Muscle of leg (tissue), 3 donors: ENCODE measurements at regions not wholly inside any gene's neighbourhood (a gene's known extent, or its start where the extent isn't known, plus 50 kb on each side); places are given as distances from the start of the nearest gene placed in this dataset.
A peak's percentile ranks its signal among the peaks of the same experiment; 100 is the strongest.
"Not testable (repeated sequence)": the region's sequence is repeated elsewhere in the genome, so short reads cannot be mapped to it uniquely, and the experiment has no call there.

Source experiments
- DNase-seq: peaks from one replicate; pipeline ENCODE4 v3.0.0; 2013
- H3K27ac ChIP-seq: one replicate; pipeline ENCODE4 v1.5.1; 2013; ENCODE audit warnings: mild to moderate bottlenecking, low read length, control low read depth
- H3K27me3 ChIP-seq: one replicate; pipeline ENCODE4 v1.6.1; 2013; ENCODE audit warnings: low read length; ENCODE audit not compliant: control insufficient read depth, insufficient read depth
- H3K36me3 ChIP-seq: one replicate; pipeline ENCODE4 v1.6.1; 2013; ENCODE audit warnings: low read length; ENCODE audit not compliant: control insufficient read depth, insufficient read depth
- H3K4me1 ChIP-seq: one replicate; pipeline ENCODE4 v1.6.1; 2013; ENCODE audit warnings: low read length; ENCODE audit not compliant: control insufficient read depth, insufficient read depth
- H3K4me3 ChIP-seq: one replicate; pipeline ENCODE4 v1.5.1; 2013; ENCODE audit warnings: low read length, control low read depth
- H3K9me3 ChIP-seq: replicated peaks from 2 replicates; pipeline ENCODE4 v1.6.1; 2013; ENCODE audit warnings: low read depth, low read length; ENCODE audit not compliant: control insufficient read depth
- WGBS: methylation state at CpG from one replicate; pipeline ENCODE4 v1.1.5; 2013; ENCODE audit warnings: missing lambda C conversion rate; ENCODE audit not compliant: insufficient coverage; 5-methylcytosine and 5-hydroxymethylcytosine counted together

DNA sequence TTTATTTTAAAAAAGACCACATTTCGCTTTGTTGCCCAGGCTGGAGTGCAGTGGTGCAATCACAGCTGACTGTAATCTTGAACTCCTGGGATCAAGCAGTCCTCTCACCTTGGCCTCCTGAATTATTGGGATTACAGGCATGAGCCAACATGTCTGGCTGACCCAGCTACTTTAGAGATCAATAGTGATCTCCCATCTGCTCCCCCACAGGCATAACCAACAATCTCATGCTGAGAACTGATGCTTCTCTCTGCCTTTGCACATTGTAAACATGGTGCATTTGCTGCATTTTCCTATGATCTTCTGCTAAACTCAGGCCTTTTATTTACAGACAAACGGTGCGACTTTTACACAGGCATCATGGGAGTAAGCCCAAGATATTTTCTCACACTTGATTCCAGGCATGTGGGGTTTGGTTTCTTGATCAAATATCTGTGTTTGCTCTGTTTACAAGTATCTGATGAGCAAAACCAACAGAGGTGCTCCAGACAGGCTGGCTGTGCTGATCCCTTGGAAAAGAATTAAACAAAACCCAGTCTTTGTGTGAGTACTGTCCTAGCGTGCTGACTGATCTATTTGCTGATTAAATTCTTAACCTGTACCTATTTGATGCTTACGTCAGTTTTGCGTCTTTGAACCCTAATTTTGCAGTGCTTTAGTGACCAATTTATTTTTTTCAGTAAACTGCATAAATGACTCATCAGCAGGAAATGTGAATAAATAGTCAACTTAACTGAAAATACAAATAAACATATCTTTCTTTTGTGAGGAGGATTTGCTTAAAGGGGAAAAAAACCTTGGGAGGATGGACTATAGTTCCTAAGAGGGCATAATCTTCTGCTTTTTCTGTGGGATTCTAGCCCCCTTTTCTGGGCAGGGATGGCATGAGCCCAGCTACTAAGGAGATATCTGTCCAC is 191.7 kb upstream of the NR3C1 start:
- peaks cover 8% of the 10 kb centered on the region for H3K4me1 ChIP-seq
- no peak overlapping the region for H3K27ac ChIP-seq
- 86% methylated on average over 1 of the region's 6 CpGs for WGBS
- no peaks in the 10 kb centered on the region for H3K9me3 ChIP-seq
- H3K36me3 ChIP-seq: no peaks in the 10 kb centered on the region
- no peaks in the 10 kb centered on the region for H3K27me3 ChIP-seq
- no peak overlapping the region for H3K4me3 ChIP-seq
- no peak for DNase-seq

DNA sequence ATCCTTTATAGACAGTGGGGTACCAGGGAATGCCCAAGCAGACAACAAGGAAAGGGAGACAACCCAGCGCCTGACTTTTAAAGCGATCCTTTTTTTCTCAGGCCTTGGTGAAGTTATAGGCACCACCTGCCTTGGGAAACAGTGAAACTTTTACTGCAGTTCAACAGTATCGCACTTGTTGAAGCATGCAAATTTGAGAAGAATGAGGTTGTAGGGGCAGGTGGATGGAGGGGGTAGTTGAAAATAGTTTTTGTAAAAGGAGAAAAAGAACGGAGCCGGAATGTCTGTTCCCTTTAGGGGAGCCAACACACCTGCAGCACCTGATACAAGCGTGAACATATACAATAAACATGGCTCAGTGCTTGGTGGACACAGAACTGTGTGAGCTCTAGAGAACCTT is 190.2 kb upstream of the NR3C1 start:
- Histone ChIP-seq H3K27ac (no peak overlapping the region), H3K4me1 (peaks cover 8% of the 10 kb centered on the region), H3K4me3 (no peak overlapping the region), H3K36me3 (no peaks in the 10 kb centered on the region), H3K9me3 (no peaks in the 10 kb centered on the region), H3K27me3 (no peaks in the 10 kb centered on the region)
- 86% methylated on average over 3 of the region's 6 CpGs for WGBS
- no peak for DNase-seq

DNA sequence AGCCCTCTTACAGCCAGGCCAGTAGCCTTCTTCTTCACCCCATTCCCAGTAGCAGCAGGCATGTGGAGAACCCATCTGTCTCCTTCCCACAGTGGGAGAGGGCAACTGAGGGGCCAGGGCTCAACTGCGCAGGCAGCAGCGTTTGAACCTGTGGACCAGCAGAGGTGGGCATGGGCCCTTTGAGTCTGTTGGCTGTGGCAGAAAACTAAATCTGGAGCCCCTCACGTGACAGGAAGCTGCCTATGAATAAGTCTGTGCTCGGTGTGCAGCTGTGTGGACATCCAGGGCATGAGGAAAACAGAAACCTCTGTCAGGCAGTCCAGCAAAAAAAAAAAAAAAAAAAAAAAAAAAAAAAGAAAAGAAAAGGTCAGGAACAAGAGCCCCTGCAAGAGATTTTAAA is 189.2 kb upstream of the NR3C1 start:
- DNase-seq: peak; percentile 66
- Histone ChIP-seq H3K4me1 (peaks cover 8% of the 10 kb centered on the region), H3K9me3 (no peaks in the 10 kb centered on the region), H3K27me3 (no peaks in the 10 kb centered on the region), H3K36me3 (no peaks in the 10 kb centered on the region), H3K27ac (no peak overlapping the region), H3K4me3 (no peak overlapping the region)
- 44% methylated on average over 2 of the region's 4 CpGs for WGBS

DNA sequence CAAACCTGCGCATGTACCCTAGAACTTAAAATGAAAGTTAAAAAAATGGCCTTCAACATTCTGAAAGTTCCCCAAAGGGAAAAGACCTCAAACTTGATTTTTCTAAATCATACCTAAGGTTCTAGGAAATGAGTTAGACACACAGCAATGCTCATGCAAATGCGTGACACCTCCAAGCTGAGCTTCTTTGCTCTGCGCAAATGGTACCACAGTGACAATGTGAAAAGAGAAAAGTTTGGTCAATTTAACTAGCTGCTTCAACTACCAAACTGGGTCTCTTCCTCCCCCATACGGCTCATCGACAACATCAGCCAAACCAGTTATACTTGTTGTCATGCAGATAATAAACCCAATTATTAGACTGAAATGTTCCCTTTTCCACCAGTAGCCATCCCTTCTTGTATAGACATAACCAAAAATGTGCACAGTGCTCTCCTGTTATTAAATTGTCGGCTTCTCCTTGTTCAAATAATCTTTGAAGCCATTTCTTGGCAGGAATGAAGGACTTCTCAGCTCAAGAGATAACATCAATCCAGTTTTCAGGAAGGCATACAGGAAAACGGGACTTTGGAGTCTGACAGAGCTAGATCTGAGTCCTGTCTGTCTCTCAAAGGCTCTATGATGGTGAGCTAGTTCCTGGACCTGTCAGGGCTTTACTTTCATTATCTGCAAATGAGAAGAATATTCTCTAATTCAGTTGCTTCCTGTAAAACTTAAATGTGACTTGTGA is 185.6 kb upstream of the NR3C1 start:
- Histone ChIP-seq H3K4me1 (peaks cover 7% of the 10 kb centered on the region), H3K4me3 (no peak overlapping the region), H3K27me3 (no peaks in the 10 kb centered on the region), H3K36me3 (no peaks in the 10 kb centered on the region), H3K27ac (no peak overlapping the region), H3K9me3 (no peaks in the 10 kb centered on the region)
- 89% methylated on average over 5 of the region's 7 CpGs for whole genome bisulfite sequencing
- no peak for DNase-seq

DNA sequence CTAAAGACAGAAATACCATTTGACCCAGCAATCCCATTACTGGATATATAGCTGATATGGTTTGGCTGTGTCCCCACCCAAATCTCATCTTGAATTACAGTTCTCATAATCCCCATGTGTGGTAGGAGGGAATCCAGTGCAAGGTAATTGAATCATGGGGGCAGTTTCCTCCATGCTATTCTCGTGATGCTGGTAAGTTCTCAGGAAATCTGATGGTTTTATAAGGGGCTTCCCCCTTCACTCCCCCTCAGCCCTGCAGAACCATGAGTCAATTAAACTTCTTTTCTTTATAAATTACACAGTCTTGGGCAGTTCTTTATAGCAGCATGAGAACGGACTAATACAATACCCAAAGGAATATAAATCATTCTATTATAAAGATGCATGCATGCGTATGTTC is 184.6 kb upstream of the NR3C1 start:
- not testable (repeated sequence) for H3K27ac ChIP-seq, H3K4me1 ChIP-seq, H3K9me3 ChIP-seq, H3K4me3 ChIP-seq, H3K27me3 ChIP-seq, H3K36me3 ChIP-seq, DNase-seq
- WGBS: no CpG with 5 or more reads among the region's 3 CpGs

DNA sequence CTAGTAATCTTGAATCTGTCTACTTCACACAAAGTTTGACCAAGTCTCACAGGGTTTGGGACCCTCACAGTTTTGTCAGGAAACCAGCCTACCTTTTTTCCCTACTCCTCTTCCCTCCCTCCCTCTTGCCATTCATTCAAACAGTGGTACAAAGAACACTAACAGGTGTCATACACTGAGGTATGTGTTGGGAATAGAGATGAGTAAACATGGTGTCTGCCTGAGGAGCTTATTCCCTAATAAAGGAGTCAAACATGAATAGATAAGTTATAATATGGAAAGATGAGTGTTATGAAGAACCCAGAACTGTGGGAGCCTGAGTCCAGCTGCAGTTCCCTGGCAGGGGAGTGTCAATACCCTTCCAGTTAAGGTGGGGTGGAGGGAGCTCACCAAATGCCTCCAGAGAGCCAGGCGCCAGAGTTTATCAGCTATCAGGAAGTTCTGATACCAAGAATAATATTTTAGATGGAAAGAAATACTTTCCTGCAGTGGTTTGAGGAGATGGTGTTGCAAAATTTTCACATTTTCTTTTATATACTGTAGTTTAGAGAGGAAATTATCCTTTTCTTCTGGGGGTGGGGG is 183.4 kb upstream of the NR3C1 start:
- Histone ChIP-seq H3K4me1 (peaks cover 2% of the 10 kb centered on the region), H3K4me3 (no peak overlapping the region), H3K27me3 (no peaks in the 10 kb centered on the region), H3K36me3 (no peaks in the 10 kb centered on the region), H3K9me3 (no peaks in the 10 kb centered on the region), H3K27ac (no peak overlapping the region)
- WGBS: no CpG with 5 or more reads among the region's 1 CpG
- DNase-seq: no peak

DNA sequence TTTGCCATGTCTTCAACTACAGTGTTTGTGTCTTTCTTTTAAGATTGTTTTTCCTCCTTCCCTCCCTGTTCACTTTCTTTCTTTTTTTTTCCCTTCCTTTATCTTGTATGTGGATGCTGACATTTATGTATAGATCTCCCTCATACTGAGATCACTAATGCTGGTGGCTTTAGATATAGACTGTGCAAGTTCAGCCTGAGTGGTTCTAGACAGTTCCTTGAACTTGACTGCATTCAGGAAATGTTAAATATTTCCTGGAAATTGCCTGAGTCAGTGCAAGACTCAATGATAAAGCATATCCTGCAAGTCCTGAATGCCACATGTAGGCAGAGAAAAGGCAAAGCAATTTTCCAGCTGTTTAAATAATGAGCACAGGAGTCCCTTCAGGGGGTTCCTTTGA is 182.5 kb upstream of the NR3C1 start:
- no peaks in the 10 kb centered on the region for H3K9me3 ChIP-seq
- peak; percentile 46 for DNase-seq
- no peak overlapping the region for H3K27ac ChIP-seq
- no peak overlapping the region for H3K4me3 ChIP-seq
- H3K4me1 ChIP-seq: peaks cover 2% of the 10 kb centered on the region
- no peaks in the 10 kb centered on the region for H3K36me3 ChIP-seq
- H3K27me3 ChIP-seq: no peaks in the 10 kb centered on the region

DNA sequence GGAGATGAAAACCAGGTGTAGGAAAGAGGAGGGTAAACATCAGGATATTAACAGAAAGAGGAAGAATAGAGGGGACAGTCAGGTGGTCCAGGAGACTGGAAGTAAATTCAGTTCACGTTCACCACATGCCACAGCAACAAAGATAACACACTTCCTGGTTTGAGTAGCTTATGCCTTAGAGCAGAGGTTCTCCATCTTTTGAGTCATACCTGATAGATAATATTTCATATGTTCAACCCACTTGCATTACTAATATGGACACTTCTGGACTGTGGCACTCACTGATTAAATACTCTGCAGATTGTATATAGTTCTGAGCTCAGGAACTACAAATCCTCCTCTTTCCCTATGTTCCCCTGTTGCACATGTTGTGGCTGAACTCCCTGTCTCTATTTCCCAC is 179.9 kb upstream of the NR3C1 start:
- no peak for DNase-seq
- H3K4me1 ChIP-seq: peaks cover 2% of the 10 kb centered on the region
- no peaks in the 10 kb centered on the region for H3K9me3 ChIP-seq
- no peak overlapping the region for H3K27ac ChIP-seq
- no peak overlapping the region for H3K4me3 ChIP-seq
- no peaks in the 10 kb centered on the region for H3K27me3 ChIP-seq
- no peaks in the 10 kb centered on the region for H3K36me3 ChIP-seq
- WGBS: no CpG with 5 or more reads among the region's 1 CpG

DNA sequence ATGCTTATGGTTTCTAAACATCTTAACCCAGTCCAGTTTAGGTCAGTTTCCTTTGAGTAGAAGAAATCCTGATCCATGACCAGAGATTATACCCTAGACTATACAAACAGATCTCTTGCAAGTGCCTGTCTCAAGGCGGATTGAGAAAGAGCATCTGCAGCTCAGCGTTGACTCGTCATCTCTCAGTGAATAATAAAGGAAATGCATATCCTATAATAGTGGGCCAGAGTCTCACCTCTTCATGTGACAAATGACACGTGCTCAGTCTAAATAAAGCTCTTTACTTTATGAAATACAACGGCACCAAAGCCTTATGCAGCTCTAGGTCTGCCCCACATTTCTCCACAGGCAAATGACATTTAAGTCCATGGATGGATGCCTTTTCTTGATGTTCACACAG is 179.4 kb upstream of the NR3C1 start:
- WGBS: 46% methylated on average over 2 of the region's 5 CpGs
- H3K9me3 ChIP-seq: no peaks in the 10 kb centered on the region
- no peaks in the 10 kb centered on the region for H3K36me3 ChIP-seq
- H3K4me3 ChIP-seq: no peak overlapping the region
- H3K27ac ChIP-seq: no peak overlapping the region
- DNase-seq: no peak
- peaks cover 2% of the 10 kb centered on the region for H3K4me1 ChIP-seq
- H3K27me3 ChIP-seq: no peaks in the 10 kb centered on the region

DNA sequence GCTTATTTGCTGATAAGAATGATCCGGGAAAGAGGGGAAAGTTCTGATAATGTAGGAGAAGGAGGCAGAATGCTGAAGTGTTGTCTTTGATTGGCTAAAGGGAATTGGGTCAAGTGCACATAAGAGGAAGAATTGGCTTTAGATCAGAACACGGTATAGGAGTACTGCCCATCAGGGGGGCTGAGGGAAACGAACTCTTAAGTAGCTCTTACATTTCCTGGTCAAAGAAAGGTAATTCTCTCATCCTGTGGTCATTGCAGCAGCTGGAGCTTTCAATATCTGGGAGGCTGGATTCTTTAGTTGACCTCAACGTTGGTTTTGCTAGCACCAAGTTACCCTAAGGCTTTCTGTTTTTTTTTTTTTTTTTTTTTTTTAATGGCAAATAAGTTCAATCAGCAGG is 178.7 kb upstream of the NR3C1 start:
- H3K4me1 ChIP-seq: peaks cover 6% of the 10 kb centered on the region
- WGBS: 63% methylated on average over 3 of the region's 4 CpGs
- no peak overlapping the region for H3K27ac ChIP-seq
- H3K27me3 ChIP-seq: no peaks in the 10 kb centered on the region
- no peak for DNase-seq
- H3K9me3 ChIP-seq: no peaks in the 10 kb centered on the region
- no peak overlapping the region for H3K4me3 ChIP-seq
- no peaks in the 10 kb centered on the region for H3K36me3 ChIP-seq
